Common myeloid progenitor, CD34-positive (primary cell): ENCODE measurements at regions not wholly inside any gene's neighbourhood (a gene's known extent, or its start where the extent isn't known, plus 50 kb on each side); places are given as distances from the start of the nearest gene placed in this dataset.
"Not testable (repeated sequence)": the region's sequence is repeated elsewhere in the genome, so short reads cannot be mapped to it uniquely, and the experiment has no call there.

ENCODE experiments used
- CTCF ChIA-PET: fragments of 350-600 bp; sonication (Branson Sonifier 250); formaldehyde crosslinking; loops from one replicate; lab custom pipeline; 2021; ENCODE audit warnings: antibody characterized with exemption; lab: Charles Lee
- POLR2A ChIA-PET: fragments of 350-600 bp; sonication (Branson Sonifier 250); formaldehyde crosslinking; loops from one replicate; lab custom pipeline; 2021; ENCODE audit warnings: antibody characterized with exemption; lab: Charles Lee
- DNase-seq, 3 donors: peaks; one replicate each; pipeline versions ENCODE4 v3.0.0 to v3.0.0-alpha.2; 2013
- H3K27ac ChIP-seq, 2 experiments: 1 replicate in 1 of 2; 2 replicates in 1 of 2; pipeline ENCODE4 v1.7.0; 2013; ENCODE audit warnings: inconsistent platforms in 2 of 2, low read length in 2 of 2, mild to moderate bottlenecking in 2 of 2, low read depth in 1 of 2, moderate library complexity in 1 of 2; ENCODE audit not compliant: severe bottlenecking in 2 of 2, insufficient read depth in 1 of 2, poor library complexity in 1 of 2
- H3K27me3 ChIP-seq, 5 experiments: replicated peaks in 2 of 5; 1 replicate in 3 of 5; 2 replicates in 2 of 5; pipeline versions ENCODE4 v1.6.1 to v1.7.0; 2013; ENCODE audit warnings: low read length in 4 of 5, mild to moderate bottlenecking in 2 of 5, moderate library complexity in 2 of 5, inconsistent platforms in 1 of 5; ENCODE audit not compliant: insufficient read depth in 5 of 5, control insufficient read depth in 4 of 5
- H3K36me3 ChIP-seq, 4 experiments: 1 replicate in 2 of 4; 2 replicates in 2 of 4; pipeline versions ENCODE4 v1.6.1 to v1.7.0; 2013; ENCODE audit warnings: low read length in 3 of 4, control low read depth in 1 of 4, mild to moderate bottlenecking in 1 of 4; ENCODE audit not compliant: control insufficient read depth in 4 of 4, insufficient read depth in 4 of 4
- H3K4me1 ChIP-seq, 4 experiments: 1 replicate in 3 of 4; 2 replicates in 1 of 4; pipeline versions ENCODE4 v1.6.1 to v1.7.1; 2013; ENCODE audit warnings: low read length in 3 of 4, mild to moderate bottlenecking in 3 of 4, control low read depth in 1 of 4, inconsistent platforms in 1 of 4, moderate library complexity in 1 of 4; ENCODE audit not compliant: control insufficient read depth in 4 of 4, insufficient read depth in 4 of 4; ENCODE audit errors: control extremely low read depth in 1 of 4
- H3K4me3 ChIP-seq, 7 experiments: 1 replicate in 4 of 7; 2 replicates in 3 of 7; pipeline versions ENCODE4 v1.5.1 to v1.7.0; 2013; ENCODE audit warnings: mild to moderate bottlenecking in 7 of 7, low read length in 6 of 7, moderate library complexity in 6 of 7, inconsistent platforms in 2 of 7, low read depth in 2 of 7, control low read depth in 1 of 7; ENCODE audit not compliant: insufficient read depth in 4 of 7, control insufficient read depth in 1 of 7; ENCODE audit errors: extremely low read depth in 1 of 7
- H3K9me3 ChIP-seq, 5 experiments: 1 replicate in 4 of 5; 2 replicates in 1 of 5; pipeline versions ENCODE4 v1.6.1 to v1.7.1; 2013; ENCODE audit warnings: low read length in 4 of 5, mild to moderate bottlenecking in 2 of 5, inconsistent platforms in 1 of 5, low read depth in 1 of 5, moderate library complexity in 1 of 5; ENCODE audit not compliant: control insufficient read depth in 4 of 5, insufficient read depth in 2 of 5; ENCODE audit errors: control extremely low read depth in 1 of 5
- WGBS: methylation state at CpG from one replicate; pipeline ENCODE4 v1.1.5; 2013; ENCODE audit not compliant: insufficient coverage; 5-methylcytosine and 5-hydroxymethylcytosine counted together

DNA sequence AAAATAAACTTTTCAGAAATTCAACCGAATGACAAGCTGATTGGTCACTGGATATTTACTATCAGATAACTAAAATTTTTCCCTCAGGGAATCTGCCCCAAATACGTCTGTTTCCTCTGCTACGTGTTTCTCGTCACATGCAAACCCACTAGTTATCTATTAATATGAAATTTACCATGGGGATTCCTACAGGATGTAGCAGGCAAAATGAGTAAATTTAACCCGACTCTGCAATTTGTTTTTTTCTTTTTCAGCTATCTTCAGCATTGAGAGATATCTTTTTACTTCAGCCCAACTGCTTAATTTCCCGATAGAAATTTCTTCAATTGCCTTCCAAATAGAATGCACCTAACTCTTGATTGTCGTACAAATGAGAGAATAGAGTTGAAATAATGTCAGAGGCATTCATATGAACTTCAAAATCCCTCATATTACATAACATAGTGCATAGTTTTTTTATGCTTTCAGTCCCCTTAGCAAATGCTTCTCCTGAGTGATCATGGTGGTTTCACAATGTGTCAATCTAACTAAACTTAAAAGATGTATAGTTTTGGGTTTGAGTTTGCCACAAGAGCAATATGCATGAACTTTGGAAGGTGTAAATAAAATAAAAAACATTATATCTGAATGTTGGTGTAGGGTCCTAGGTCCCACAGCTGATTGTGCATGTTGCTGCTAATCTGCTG, 913.1 kb upstream of the GRIA3 start:
- H3K27ac ChIP-seq, result no peak overlapping the region
- no peak overlapping the region for H3K4me3 ChIP-seq
- H3K4me1 ChIP-seq, result no peaks in the 10 kb centered on the region
- POLR2A ChIA-PET, result no interaction called here
- no peaks in the 10 kb centered on the region for H3K36me3 ChIP-seq
- H3K9me3 ChIP-seq, result peaks cover 0 to 4% (median 0%) of the 10 kb centered on the region in 5 experiments
- H3K27me3 ChIP-seq, result no peaks in the 10 kb centered on the region
- CTCF ChIA-PET, result no interaction called here
- WGBS, result no CpG with 5 or more reads among the region's 7 CpGs
- no peak for DNase-seq

GRCh38 chrX:122272011-122272410, 912.1 kb upstream of the GRIA3 start:
- Histone ChIP-seq H3K27me3 (no peaks in the 10 kb centered on the region), H3K9me3 (peaks cover 0 to 1% (median 0%) of the 10 kb centered on the region in 5 experiments), H3K36me3 (no peaks in the 10 kb centered on the region), H3K27ac (no peak overlapping the region), H3K4me3 (no peak overlapping the region), H3K4me1 (no peaks in the 10 kb centered on the region)
- no peak for DNase-seq
- WGBS, result no CpG with 5 or more reads among the region's 1 CpG
- ChIA-PET CTCF (no interaction called here), POLR2A (no interaction called here)

DNA sequence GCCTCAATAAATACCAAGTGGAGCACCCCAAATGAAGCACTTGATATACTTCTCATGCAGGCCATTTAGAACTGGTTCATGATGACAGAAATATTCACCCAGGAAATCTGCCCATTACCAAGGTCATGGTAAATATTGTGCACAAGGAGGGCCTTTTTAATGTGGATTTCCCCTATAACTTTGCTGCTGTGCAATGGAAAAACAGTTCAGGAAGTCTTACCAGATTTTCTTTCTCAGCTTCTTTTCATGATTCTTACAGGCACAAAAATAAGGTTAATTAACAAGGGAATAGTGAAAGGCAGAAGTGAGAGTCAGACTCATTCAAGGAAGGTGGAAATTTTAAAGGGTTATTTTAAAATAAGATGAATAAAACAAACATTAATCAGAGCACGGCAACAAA, 904.3 kb upstream of the GRIA3 start:
- ChIA-PET POLR2A (no interaction called here), CTCF (no interaction called here)
- H3K36me3 ChIP-seq, result no peaks in the 10 kb centered on the region
- DNase-seq, result no peak
- no peak overlapping the region for H3K4me3 ChIP-seq
- no peaks in the 10 kb centered on the region for H3K27me3 ChIP-seq
- no peak overlapping the region for H3K27ac ChIP-seq
- WGBS, result no CpG with 5 or more reads among the region's 1 CpG
- no peaks in the 10 kb centered on the region for H3K9me3 ChIP-seq
- no peaks in the 10 kb centered on the region for H3K4me1 ChIP-seq

- 72% methylated on average over 2 of the region's 5 CpGs for WGBS
- H3K36me3 ChIP-seq, H3K9me3 ChIP-seq, POLR2A ChIA-PET, H3K27me3 ChIP-seq, H3K27ac ChIP-seq, H3K4me3 ChIP-seq, DNase-seq, H3K4me1 ChIP-seq: not testable (repeated sequence)
- CTCF ChIA-PET, result interaction anchor here (0.6 to 1.3 kb wide), 2 partner anchors 10 to 18 kb away, joined by 3 to 4 read pairs; no protein-coding TSS in a partner anchor
Observed at GRCh38 chrX:122299822-122300221, 884.3 kb upstream of the GRIA3 start.

GRCh38 chrX:122301491-122301890, 882.6 kb upstream of the GRIA3 start:
- Histone ChIP-seq H3K27ac (no peak overlapping the region), H3K27me3 (no peaks in the 10 kb centered on the region), H3K4me3 (no peak overlapping the region), H3K9me3 (no peaks in the 10 kb centered on the region), H3K4me1 (no peaks in the 10 kb centered on the region), H3K36me3 (no peaks in the 10 kb centered on the region)
- DNase-seq, result no peak
- CTCF ChIA-PET, result no interaction called here
- POLR2A ChIA-PET, result no interaction called here

DNA sequence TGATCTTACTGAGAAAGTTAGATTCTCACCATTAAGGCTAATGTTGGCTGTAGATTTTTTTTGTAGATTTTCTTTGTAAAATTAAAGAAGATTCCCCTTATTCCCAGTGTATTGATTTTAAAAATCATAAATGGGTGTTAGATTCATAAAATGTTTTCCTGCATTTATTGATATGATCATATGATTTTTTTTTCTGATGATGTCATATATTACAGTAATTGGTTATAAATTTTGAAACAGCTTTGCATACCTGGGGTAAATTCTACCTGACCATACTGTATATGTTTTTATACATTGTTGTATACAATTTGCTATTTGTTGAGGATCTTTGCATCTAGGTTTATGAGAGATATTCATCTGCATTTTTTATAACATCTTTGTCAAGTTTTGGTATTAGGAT, 880.3 kb upstream of the GRIA3 start:
- H3K27me3 ChIP-seq, result no peaks in the 10 kb centered on the region
- no peak overlapping the region for H3K27ac ChIP-seq
- H3K9me3 ChIP-seq, result no peaks in the 10 kb centered on the region
- H3K4me3 ChIP-seq, result no peak overlapping the region
- no peaks in the 10 kb centered on the region for H3K36me3 ChIP-seq
- H3K4me1 ChIP-seq, result no peaks in the 10 kb centered on the region
- POLR2A ChIA-PET, result no interaction called here
- CTCF ChIA-PET, result no interaction called here
- no peak for DNase-seq

DNA sequence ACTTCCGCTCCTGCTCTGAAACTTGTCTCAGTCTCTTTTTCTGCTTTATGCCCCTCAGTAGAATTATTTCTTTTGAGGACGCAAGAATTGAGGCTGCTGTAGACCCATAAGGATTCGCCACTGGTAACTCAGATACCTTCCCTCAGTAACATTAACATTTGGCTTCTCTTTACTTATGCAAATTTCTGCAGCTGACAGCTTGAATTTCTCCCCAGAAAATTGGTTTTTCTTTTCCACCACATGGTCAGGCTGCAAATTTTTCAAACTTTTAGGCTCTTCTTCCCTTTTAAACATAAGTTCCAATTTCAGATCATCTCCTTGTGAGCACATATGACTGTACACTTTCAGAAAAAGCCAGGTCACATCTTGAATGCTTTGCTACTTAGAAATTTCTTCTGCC, 839.3 kb upstream of the GRIA3 start:
- Histone ChIP-seq H3K36me3 (no peaks in the 10 kb centered on the region), H3K9me3 (no peaks in the 10 kb centered on the region), H3K4me1 (no peaks in the 10 kb centered on the region), H3K4me3 (no peak overlapping the region), H3K27ac (no peak overlapping the region), H3K27me3 (no peaks in the 10 kb centered on the region)
- ChIA-PET POLR2A (no interaction called here), CTCF (no interaction called here)
- DNase-seq, result no peak
- WGBS, result 76% methylated on average over 3 of the region's 3 CpGs
